Nephron (organoid): ENCODE measurements at regions not wholly inside any gene's neighbourhood (a gene's known extent, or its start where the extent isn't known, plus 50 kb on each side); places are given as distances from the start of the nearest gene placed in this dataset.

Source experiments
- H3K27ac Mint-ChIP-seq, 3 experiments: 2 replicates each; pipeline ENCODE4 v1.8.0; 2020; ENCODE audit warnings: mixed read lengths in 3 of 3, mild to moderate bottlenecking in 2 of 3, moderate library complexity in 1 of 3
- H3K27me3 Mint-ChIP-seq: 2 replicates; pipeline ENCODE4 v1.8.0; 2021; ENCODE audit warnings: low read depth, mild to moderate bottlenecking, moderate library complexity, mixed read lengths
- H3K36me3 Mint-ChIP-seq: 2 replicates; pipeline ENCODE4 v1.8.0; 2020; ENCODE audit warnings: low read depth, mixed read lengths
- H3K4me1 Mint-ChIP-seq: 2 replicates; pipeline ENCODE4 v1.8.0; 2020; ENCODE audit warnings: mixed read lengths
- H3K4me3 Mint-ChIP-seq, 3 experiments: 2 replicates each; pipeline ENCODE4 v1.8.0; 2020; ENCODE audit warnings: mild to moderate bottlenecking in 3 of 3, mixed read lengths in 3 of 3, moderate library complexity in 2 of 3
- H3K9me3 Mint-ChIP-seq: 2 replicates; pipeline ENCODE4 v1.8.0; 2020; ENCODE audit warnings: mixed read lengths
- CTCF ChIP-seq, 3 experiments: fragments of 200-600 bp; sonication (generic); IDR thresholded peaks; one replicate each; pipeline ENCODE4 v1.5.0; 2021; ENCODE audit warnings: antibody characterized with exemption in 3 of 3; ENCODE audit not compliant: unreplicated experiment in 3 of 3

GRCh38 chr4:81960961-81961360 lies 412.8 kb downstream of the HNRNPD start:
- no peaks in the 10 kb centered on the region for H3K4me1 Mint-ChIP-seq
- H3K4me3 Mint-ChIP-seq, result no peak overlapping the region
- no peak for TF ChIP-seq CTCF (IDR thresholded peaks at IDR 0.05; ENCODE audit: unreplicated experiment in 3 of 3)
- H3K9me3 Mint-ChIP-seq, result no peaks in the 10 kb centered on the region
- H3K27me3 Mint-ChIP-seq, result no peaks in the 10 kb centered on the region
- H3K36me3 Mint-ChIP-seq, result no peaks in the 10 kb centered on the region
- no peak overlapping the region for H3K27ac Mint-ChIP-seq

- Mint-ChIP-seq H3K4me1 (no peaks in the 10 kb centered on the region), H3K9me3 (no peaks in the 10 kb centered on the region), H3K27me3 (no peaks in the 10 kb centered on the region), H3K4me3 (no peak overlapping the region), H3K36me3 (no peaks in the 10 kb centered on the region), H3K27ac (no peak overlapping the region)
- TF ChIP-seq CTCF (IDR thresholded peaks at IDR 0.05; ENCODE audit: unreplicated experiment in 3 of 3), result no peak
These were observed 419.5 kb downstream of the HNRNPD start for GRCh38 chr4:81954271-81954670.

- Mint-ChIP-seq H3K9me3 (no peaks in the 10 kb centered on the region), H3K27ac (no peak overlapping the region), H3K27me3 (peaks cover under 1% of the 10 kb centered on the region), H3K4me3 (no peak overlapping the region), H3K4me1 (no peaks in the 10 kb centered on the region), H3K36me3 (no peaks in the 10 kb centered on the region)
- TF ChIP-seq CTCF (IDR thresholded peaks at IDR 0.05; ENCODE audit: unreplicated experiment in 3 of 3), result no peak
These were observed 421.8 kb downstream of the HNRNPD start for GRCh38 chr4:81951891-81952455.

GRCh38 chr4:81946996-81947395 lies 426.8 kb downstream of the HNRNPD start:
- Mint-ChIP-seq H3K27ac (no peak overlapping the region), H3K9me3 (peaks cover 7% of the 10 kb centered on the region), H3K4me1 (no peaks in the 10 kb centered on the region), H3K27me3 (peaks cover 6% of the 10 kb centered on the region), H3K36me3 (no peaks in the 10 kb centered on the region), H3K4me3 (no peak overlapping the region)
- TF ChIP-seq CTCF (IDR thresholded peaks at IDR 0.05; ENCODE audit: unreplicated experiment in 3 of 3), result no peak

GRCh38 chr4:81930506-81931238 lies 443.1 kb downstream of the HNRNPD start:
- TF ChIP-seq CTCF (IDR thresholded peaks at IDR 0.05; ENCODE audit: unreplicated experiment in 3 of 3), result no peak
- Mint-ChIP-seq H3K27me3 (no peaks in the 10 kb centered on the region), H3K9me3 (peaks cover 6% of the 10 kb centered on the region), H3K4me1 (no peaks in the 10 kb centered on the region), H3K4me3 (no peak overlapping the region), H3K36me3 (no peaks in the 10 kb centered on the region), H3K27ac (no peak overlapping the region)

- Mint-ChIP-seq H3K27me3 (peaks cover 3% of the 10 kb centered on the region), H3K27ac (no peak overlapping the region), H3K4me1 (peaks cover 18% of the 10 kb centered on the region), H3K9me3 (no peaks in the 10 kb centered on the region), H3K36me3 (no peaks in the 10 kb centered on the region), H3K4me3 (no peak overlapping the region)
- TF ChIP-seq CTCF (IDR thresholded peaks at IDR 0.05; ENCODE audit: unreplicated experiment in 3 of 3), result no peak
These were observed 450.7 kb downstream of the HNRNPD start for GRCh38 chr4:81923140-81923539.
